ENCODE measurements at regions not wholly inside any gene's neighbourhood (a gene's known extent, or its start where the extent isn't known, plus 50 kb on each side); places are given as distances from the start of the nearest gene placed in this dataset.

- H3K27ac ChIP-seq: no peak overlapping the region
- no peaks in the 10 kb centered on the region for H3K4me1 ChIP-seq (ENCODE audit: low read depth, poor library complexity, severe bottlenecking)
- H3K9ac ChIP-seq: no peak overlapping the region
- no peak overlapping the region for H3K4me2 ChIP-seq
- no peak for TF ChIP-seq CTCF (conservative IDR thresholded peaks at IDR 0.05; ENCODE audit: low read depth, low read length)
- H3K79me2 ChIP-seq (ENCODE audit: insufficient read depth, low read depth): no peaks in the 10 kb centered on the region
- H3K36me3 ChIP-seq (ENCODE audit: insufficient read depth): no peaks in the 10 kb centered on the region; the same call in 1 of the 2 replicates
- no peaks in the 10 kb centered on the region for H4K20me1 ChIP-seq (ENCODE audit: insufficient read depth)
- H3K27me3 ChIP-seq (ENCODE audit: insufficient read depth, low read depth): no peaks in the 10 kb centered on the region
- no peak overlapping the region for H3K4me3 ChIP-seq (IDR thresholded peaks at IDR 0.05; ENCODE audit: insufficient read depth, low read depth, low read length)
- H2AFZ ChIP-seq (ENCODE audit: low read depth): no peak overlapping the region
These were observed 100.4 kb upstream of the YPEL5 start for GRCh38 chr2:30046396-30046795.

DNA sequence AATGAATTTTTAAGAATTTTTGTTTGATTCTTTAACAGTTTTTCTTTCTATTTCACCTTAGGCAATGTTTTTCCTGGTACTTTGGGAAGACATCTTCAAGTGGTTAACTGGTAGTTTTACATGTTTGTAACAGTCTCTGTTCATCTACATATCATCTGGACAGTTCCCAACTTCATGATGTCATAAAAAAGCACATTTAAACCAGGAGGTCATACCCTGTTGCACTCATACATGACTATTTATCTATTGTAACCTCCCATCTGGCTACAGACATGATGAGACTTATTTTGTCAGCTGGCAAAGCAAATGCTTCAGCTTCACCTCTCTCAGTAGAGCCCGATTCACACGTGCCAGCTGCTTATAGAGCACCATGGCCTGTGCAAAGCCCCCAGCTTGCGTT lies 99.8 kb upstream of the YPEL5 start:
- Histone ChIP-seq H3K27ac (no peak overlapping the region), H3K4me3 (IDR thresholded peaks at IDR 0.05; ENCODE audit: insufficient read depth, low read depth, low read length) (no peak overlapping the region), H3K79me2 (ENCODE audit: insufficient read depth, low read depth) (no peaks in the 10 kb centered on the region), H3K36me3 (ENCODE audit: insufficient read depth) (no peaks in the 10 kb centered on the region; the same call in 1 of the 2 replicates), H4K20me1 (ENCODE audit: insufficient read depth) (no peaks in the 10 kb centered on the region), H3K4me1 (ENCODE audit: low read depth, poor library complexity, severe bottlenecking) (no peaks in the 10 kb centered on the region), H3K27me3 (ENCODE audit: insufficient read depth, low read depth) (no peaks in the 10 kb centered on the region), H3K4me2 (no peak overlapping the region), H3K9ac (no peak overlapping the region), H2AFZ (ENCODE audit: low read depth) (no peak overlapping the region)
- no peak for TF ChIP-seq CTCF (conservative IDR thresholded peaks at IDR 0.05; ENCODE audit: low read depth, low read length)

DNA sequence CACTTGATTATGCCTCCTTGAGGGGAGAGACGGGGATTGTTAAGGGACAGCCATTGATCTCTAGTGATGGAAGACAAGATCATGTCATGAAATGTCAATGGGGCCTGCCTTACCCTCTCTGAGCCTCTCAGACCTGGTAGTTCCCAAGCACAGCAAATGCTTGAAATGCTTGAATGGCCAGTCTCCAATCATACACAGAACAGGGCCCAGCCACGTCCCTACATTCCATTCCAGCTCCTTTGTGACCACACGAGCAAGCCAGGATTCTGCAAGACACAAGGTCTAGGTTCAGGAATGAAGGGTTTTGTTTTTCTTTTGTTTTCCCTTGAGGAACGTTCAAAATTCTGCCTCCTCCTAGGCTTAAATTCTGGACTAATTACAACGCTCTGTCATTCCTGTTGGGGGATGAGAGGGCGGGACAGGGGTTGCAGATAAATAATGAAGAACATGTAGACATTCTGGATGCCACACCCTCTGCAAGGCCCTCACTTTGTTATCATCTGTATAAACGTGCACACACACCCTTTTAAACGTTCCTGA lies 98.1 kb upstream of the YPEL5 start:
- H3K27ac ChIP-seq: no peak overlapping the region
- H3K27me3 ChIP-seq (ENCODE audit: insufficient read depth, low read depth): no peaks in the 10 kb centered on the region
- H2AFZ ChIP-seq (ENCODE audit: low read depth): no peak overlapping the region

DNA sequence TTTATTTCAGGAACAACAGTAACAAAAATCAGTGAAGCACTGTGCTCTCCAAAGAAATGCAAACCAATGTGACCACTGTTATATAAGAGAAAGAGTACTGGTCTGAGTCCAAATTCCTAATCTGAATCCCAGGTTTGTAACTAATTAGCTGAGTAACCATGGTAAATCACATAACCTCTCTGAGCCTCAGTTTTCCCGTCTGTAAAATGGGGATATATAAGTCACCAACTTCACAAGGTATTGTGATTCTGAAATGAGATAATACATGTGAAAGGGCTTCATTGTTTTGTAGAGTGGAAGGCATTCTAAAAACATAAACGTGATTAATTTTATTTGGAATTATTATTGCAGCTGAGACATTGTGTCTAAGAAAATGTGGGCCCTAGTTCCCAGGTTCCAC lies 91.3 kb upstream of the YPEL5 start:
- Histone ChIP-seq H3K27ac (no peak overlapping the region), H3K4me1 (ENCODE audit: low read depth, poor library complexity, severe bottlenecking) (no peaks in the 10 kb centered on the region), H3K4me3 (IDR thresholded peaks at IDR 0.05; ENCODE audit: insufficient read depth, low read depth, low read length) (no peak overlapping the region), H3K4me2 (no peak overlapping the region), H3K27me3 (ENCODE audit: insufficient read depth, low read depth) (no peaks in the 10 kb centered on the region), H3K36me3 (ENCODE audit: insufficient read depth) (no peaks in the 10 kb centered on the region), H3K9ac (no peak overlapping the region), H3K79me2 (ENCODE audit: insufficient read depth, low read depth) (no peaks in the 10 kb centered on the region), H4K20me1 (ENCODE audit: insufficient read depth) (no peaks in the 10 kb centered on the region), H2AFZ (ENCODE audit: low read depth) (no peak overlapping the region)
- no peak for TF ChIP-seq CTCF (conservative IDR thresholded peaks at IDR 0.05; ENCODE audit: low read depth, low read length)

More for the DNA sequence above, 98.1 kb upstream of the YPEL5 start:
- TF ChIP-seq CTCF (conservative IDR thresholded peaks at IDR 0.05; ENCODE audit: low read depth, low read length): no peak
- no peaks in the 10 kb centered on the region for H3K4me1 ChIP-seq (ENCODE audit: low read depth, poor library complexity, severe bottlenecking)
- H3K36me3 ChIP-seq (ENCODE audit: insufficient read depth): no peaks in the 10 kb centered on the region
- H3K79me2 ChIP-seq (ENCODE audit: insufficient read depth, low read depth): no peaks in the 10 kb centered on the region
- no peak overlapping the region for H3K9ac ChIP-seq
- no peak overlapping the region for H3K4me3 ChIP-seq (IDR thresholded peaks at IDR 0.05; ENCODE audit: insufficient read depth, low read depth, low read length)
- H3K4me2 ChIP-seq: no peak overlapping the region
- no peaks in the 10 kb centered on the region for H4K20me1 ChIP-seq (ENCODE audit: insufficient read depth)

All from KMS-11 (cell line).